ENCODE measurements at regions not wholly inside any gene's neighbourhood (a gene's known extent, or its start where the extent isn't known, plus 50 kb on each side); places are given as distances from the start of the nearest gene placed in this dataset.

DNA sequence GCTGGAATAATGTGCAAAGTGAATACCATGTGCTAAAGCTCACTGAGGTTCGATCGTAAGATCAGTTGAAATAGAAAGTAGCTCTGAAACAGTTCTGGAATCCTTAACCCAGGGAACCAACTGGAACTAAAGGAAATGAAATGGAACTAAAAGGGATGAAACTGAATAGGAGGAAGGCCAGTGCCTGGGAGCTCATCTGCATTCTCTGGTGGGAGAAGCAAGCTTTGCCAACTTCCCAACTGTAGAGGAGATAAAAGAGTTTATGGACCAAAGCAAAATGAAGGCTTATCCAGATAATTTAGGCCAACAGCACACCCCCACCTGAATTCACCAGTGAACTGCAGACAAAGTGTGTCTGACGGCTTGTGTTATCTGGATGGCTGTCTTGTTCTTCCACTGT, 188.6 kb upstream of the HABP2 start:
- DNase-seq (ENCODE audit: low read depth in 2 of 2) = no peak

DNA sequence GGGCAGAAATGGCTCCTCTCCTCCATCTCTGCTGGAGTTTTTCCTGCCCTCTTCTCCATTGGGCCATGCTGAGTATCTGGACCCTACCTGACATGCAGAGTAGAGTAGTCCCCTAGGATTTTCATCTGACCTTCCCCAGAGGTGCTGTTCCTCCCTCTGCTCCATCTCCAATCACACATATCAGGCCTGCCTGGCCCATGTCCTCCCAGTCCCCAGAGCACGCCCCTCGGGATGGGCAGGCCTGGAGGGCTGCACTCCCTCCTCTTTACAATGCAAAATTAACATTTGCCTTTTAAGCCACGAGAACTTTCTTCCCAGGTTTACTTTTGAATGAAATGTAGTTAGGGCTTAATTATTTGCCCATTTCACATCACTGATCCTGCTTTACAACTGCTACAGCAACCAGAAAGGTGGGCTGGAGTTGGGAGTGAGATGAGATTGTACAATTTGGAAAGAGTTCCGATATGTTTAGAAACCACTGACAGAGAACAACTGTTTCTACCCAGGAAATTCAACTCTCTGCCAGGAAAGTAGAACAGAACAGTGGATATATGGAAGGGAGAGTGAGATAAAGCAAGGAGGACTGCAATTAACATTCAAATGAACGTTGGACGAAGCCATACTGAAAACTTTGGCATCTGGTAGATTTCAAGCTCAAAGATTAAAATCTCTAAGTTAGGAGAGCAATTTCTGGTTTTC, 184.0 kb upstream of the HABP2 start:
- no peak for DNase-seq (ENCODE audit: low read depth in 2 of 2)

DNA sequence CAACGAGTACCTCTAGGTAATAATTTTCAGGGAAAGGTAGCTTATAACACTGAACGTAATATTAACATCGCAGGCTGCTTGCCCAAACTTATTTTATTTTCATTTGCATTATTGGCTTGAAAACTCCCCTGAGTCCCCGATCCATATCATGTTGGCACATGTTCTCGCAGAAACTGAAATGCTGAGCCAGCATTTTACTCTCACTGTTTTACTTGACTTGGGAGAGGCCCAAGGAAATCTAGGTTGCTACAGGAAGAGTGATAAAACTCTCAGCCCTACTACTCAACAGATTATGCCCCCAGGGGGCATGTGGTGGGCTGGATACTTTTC, 183.5 kb upstream of the HABP2 start:
- DNase-seq (ENCODE audit: low read depth in 2 of 2) = no peak

DNA sequence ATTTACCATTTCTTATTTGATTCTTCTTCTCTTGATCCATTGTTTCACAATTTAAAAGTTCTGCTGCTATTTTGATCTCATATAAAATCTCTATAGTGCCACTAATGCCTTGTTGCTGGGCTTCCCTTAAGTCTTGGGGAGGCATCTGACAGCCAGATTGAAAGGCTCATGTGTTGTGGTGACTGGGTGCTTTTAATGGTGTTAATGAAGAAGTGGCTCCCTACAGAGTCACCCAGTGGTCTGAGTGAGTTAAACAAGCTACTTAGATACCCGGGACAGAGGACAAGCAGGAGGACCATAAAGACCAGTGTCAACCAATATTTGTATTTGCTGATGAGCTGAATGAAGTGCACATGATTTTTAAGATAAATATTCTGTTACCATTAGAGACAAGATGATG, 176.4 kb upstream of the HABP2 start:
- DNase-seq (ENCODE audit: low read depth in 2 of 2) = no peak

DNA sequence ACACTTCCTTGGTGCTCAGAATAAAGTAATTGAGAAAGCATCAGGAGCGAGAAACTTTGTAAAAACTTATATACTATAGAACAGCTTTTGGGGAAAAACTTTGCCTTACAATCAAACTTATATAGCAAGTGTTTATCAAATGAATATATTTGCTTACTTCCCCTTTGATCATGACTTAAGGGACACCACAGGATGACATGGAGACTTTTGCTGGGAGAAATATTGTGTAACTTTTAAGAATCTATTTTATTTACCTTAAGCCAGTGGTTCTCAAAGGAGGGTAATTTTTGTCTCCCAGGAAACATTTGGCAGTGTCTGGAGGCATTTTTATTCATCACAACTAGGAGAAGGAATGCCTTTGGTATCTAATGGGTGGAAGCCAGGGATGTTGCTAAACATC, 173.8 kb upstream of the HABP2 start:
- DNase-seq (ENCODE audit: low read depth in 2 of 2) = no peak

DNA sequence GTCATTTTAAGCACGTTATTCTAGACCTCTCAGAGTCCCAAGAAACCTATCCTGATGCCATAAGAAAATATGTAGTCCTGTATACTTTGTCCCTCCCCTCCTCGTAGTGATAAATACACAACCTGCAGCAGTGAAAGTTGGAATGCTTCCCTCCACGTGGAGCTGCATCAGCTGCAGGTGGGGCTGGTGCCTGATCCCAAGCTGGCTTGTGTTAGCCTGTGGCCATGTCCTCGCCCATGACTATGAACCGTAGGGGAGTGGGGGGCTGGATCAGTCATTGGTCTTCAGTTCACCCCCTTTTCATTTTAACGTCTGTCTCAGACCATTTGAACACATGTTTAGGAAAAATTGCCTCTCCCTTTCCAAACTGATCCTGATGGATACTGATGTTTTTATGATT, 171.4 kb upstream of the HABP2 start:
- DNase-seq (ENCODE audit: low read depth in 2 of 2) = no peak

DNA sequence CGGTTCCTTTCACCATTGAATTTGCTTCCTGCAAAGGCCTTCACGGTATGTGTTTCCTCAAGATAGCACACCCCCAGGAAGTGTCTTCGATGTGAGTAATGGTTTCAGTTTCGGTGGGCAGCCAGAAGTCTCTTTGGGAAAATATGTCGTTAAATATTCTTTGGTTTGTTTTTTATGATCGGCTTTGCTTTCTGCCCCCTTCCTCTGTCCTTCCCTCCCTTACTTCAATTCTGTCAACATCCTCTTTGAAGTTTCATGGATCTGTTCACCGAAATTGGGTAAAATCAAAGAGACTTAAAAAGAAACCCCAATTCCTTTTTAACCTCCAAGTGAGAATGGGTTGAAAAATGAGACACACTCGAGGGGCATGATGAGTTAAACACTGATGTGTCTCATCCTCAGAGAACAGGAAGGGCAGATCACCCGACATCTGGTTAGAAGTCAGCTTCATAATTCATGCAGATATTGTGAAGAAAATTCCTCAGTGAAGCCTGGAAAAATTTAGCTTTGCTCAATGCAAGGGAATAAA, 170.8 kb upstream of the HABP2 start:
- peak in 1 of 2 donors; percentile 1 for DNase-seq (ENCODE audit: low read depth in 2 of 2)

DNA sequence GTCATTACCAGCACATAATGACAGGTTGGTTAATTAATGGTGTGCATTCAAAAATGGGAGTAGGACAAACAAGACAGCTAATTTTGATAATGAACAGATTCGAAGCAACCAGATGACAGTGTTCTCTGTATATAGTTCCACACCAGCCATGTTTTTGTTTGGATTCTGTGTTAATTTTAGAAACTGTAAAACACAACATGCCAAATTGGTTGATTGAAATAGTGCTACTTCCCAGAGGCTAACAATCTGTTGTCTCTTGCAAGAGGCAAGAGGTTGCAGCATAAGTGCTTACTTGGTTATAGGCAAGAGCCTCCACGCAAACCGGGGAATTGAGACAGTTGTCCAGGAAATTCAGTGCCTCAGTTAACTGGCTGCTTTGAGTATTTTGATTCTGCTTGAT, 170.2 kb upstream of the HABP2 start:
- DNase-seq (ENCODE audit: low read depth in 2 of 2) = no peak

DNA sequence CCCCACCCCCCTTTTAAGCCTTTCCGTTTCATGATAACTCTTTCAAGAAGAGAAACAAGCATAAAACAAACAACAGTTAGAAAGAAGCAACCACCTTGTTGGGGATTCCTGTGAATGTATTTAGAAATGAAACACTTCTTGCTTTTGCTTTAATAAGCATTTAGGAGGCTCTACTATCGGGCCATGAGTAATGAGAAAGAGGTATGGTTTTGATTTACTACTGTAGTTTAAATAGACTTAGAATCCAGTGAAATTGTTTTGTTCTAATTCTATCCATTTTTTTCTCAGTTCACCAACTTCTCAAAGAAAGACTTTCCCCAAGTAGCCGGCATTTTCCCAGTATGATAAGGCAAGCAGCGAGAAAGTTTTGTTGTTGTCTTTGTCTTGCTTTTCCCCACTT, 168.7 kb upstream of the HABP2 start:
- DNase-seq (ENCODE audit: low read depth in 2 of 2) = no peak

DNA sequence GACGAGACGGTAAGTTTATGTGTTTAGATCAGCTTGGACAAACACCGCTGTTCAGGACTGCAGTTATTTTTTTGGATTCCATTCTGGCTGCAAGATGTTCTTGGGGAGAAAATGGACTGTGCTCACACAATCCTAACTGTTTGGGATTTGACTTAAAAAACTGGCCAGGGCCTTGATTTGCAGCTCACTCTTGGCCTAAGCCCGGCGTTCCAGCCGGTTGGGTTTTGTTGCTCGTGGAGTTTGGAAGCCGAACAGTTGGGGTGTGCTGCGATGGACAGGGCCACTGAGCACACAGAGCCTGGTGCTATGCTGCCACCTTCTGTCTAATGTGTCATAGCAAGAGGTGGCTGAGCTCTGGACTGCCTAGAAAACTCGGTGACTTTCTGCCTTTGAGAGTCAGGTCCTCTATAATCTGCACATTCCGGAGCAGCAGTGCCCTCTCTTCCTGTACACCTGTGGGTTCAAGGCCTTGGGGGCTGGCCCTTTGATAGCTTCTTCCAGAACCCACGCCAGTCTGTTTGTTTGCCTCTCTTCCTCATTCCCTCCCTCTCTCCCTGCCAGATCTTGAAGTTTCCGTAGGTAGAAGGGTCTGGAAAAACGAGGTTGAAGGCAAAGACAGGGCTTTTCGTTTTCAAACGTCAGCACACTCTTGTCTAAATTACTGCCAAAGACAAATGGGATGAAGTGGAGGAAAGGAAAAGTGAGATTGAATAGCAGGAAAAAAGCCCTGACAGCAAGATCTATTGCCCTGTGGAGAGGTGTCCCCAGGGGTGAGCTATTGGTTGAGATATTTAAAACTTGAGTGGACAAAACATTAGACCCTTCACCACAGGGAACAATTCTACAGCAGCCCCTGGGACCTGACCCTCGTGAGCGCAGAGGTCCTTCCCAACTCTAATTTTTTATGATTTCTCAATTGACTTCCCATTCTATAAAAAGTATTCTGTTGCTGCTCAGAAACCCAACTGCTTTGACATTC, 167.5 kb upstream of the HABP2 start:
- peak; percentile 6 to 9 for DNase-seq (ENCODE audit: low read depth in 2 of 2)

DNA sequence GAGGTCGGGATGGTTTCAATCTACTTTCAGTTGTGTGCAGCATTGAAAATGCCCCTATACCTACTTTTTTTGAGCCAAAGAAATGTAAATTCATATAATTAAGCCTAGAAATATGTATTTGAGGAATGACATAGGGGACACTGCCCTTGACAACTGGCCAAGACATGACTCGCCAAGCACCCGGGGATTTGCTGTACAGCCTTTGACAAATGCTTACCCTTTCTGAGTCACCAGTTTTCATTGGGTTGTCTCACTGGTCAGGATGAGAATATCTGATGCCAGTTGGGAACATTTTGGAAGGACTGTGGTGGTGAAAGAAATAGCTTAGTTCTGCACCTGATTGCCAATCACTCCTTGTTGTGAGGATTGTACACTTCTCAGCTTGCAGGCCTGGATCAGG, 166.8 kb upstream of the HABP2 start:
- DNase-seq (ENCODE audit: low read depth in 2 of 2) = no peak

DNA sequence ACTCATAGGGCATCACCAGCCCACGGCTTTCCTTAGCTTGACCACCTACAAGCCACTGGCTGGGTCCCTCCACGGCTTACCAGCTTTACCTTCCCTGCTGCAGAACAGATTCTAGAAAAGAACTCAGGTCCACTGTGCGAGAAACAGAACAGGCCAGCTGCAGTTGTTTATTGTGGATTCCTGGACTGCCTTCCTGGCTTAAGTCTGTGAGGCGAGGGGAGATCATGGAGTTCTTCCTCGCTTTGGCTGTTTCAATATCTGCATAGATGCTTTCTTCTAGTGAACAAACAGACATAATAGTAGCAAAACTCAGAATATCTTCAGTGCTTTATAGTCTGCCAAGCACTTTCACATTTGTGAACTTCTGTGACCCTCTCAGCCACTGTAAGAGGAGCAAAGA, 162.9 kb upstream of the HABP2 start:
- no peak for DNase-seq (ENCODE audit: low read depth in 2 of 2)

DNA sequence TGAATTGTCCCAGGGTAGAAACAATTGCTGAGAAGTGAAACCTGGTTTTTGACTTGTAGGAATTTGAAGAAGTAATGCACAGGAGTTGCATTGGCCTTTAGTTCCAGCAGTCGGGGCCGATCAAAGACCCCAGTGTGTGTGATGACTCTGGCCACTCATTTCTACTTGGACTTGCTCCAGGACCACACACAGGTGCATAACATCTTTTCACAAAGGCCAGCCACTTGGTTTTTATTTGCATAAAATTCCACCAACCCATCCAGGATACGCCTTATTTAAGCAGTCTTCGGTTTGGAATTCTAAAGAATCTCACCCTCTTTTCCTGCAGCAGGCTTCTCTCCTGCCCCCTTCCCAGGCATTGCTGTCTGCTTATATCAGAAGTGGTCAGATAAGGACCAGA, 162.0 kb upstream of the HABP2 start:
- DNase-seq (ENCODE audit: low read depth in 2 of 2) = no peak

DNA sequence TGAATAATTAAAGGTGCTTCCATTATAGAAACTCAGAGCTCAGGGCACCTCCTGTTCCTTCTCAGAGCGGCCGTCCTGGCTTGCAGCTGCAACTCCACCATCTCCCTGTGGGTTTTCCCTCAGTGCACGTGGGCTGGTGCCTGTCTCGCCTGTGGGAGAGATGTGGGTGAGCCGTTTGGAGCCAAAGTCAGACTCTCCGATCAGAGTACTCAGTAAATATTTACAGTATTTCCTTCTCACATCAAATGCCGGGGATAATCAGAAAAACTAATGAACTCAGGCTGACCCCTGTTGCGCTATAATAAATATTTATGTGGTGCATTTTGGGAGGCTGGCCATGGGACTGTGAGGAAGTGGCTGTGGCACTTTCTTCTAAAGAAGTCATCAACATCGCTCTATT, 155.8 kb upstream of the HABP2 start:
- DNase-seq (ENCODE audit: low read depth in 2 of 2) = no peak

DNA sequence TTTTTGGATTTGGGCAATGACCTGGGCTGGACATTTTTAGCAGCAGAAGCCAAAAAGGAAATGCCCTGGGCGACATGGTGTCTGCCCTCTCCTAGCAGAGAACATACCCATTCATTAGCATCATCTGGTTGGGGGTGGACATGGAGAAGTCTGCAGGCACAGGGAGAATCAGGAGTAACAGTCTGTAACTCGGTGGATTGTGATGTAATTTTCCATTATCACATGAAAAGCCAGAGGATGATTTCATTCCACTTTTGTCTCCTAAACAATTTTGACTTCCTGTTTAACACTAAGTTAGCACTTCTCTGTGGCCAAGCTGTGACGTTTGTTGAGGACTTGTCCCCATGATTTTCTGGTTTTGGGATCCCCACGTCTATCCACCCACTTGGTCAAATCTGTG, 153.8 kb upstream of the HABP2 start:
- no peak for DNase-seq (ENCODE audit: low read depth in 2 of 2)

DNA sequence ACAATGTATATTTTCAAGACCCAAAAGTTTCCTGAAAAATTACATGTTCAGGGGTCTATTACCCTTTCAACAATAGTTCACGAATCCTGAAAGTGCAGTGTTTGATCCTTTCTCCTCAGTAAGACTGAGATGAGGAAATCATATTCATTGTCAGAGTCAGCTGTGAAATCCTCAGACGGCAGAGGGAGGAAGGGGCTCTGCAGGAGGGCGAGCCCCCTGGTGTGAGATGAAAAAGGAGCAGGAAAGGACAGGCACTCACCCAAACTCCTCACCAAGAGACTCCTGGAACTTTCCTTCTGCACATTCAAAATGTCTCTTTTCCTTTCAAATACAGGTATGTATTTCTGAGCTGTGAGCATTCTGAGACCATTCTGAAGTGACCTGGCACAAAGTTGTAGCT, 150.3 kb upstream of the HABP2 start:
- DNase-seq (ENCODE audit: low read depth in 2 of 2) = no peak

DNA sequence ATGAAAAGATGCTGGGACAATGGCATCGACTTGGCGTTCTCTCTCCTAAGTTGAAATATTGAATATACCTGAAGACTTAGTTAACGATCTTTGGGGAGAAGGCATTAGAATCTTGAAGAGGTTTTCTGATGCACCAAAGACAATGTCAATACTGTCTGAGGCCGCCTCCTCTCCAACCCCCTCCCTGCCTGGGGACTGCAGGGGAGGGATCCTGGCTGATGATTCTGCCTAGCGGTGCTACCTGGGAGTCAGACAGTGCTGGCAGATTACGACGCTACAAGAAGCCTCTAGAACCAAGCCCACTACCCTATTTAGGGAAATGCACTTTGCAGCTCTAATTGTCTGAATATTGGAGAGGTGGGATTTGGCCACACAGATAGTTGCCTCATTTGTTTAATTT, 145.6 kb upstream of the HABP2 start:
- no peak for DNase-seq (ENCODE audit: low read depth in 2 of 2)

DNA sequence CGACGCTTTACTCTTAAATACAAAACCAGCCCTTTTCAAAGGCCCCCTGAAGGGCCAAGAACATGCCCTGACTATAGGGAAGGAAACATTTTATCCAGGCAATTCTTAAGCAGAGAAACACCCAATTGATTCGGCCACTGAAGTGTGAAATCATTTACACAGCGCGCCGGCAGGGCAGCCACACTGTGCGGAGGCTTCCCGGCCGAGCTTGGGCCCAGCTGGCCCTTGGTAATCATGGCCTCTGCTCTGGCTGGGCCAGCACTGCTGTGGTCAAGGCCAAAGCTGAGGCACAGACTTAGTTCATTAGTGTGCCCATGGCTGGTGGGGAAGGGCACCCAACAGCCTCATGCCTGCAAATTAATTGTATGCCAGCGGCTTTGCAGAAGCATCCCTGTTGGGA, 143.7 kb upstream of the HABP2 start:
- no peak for DNase-seq (ENCODE audit: low read depth in 2 of 2)

DNA sequence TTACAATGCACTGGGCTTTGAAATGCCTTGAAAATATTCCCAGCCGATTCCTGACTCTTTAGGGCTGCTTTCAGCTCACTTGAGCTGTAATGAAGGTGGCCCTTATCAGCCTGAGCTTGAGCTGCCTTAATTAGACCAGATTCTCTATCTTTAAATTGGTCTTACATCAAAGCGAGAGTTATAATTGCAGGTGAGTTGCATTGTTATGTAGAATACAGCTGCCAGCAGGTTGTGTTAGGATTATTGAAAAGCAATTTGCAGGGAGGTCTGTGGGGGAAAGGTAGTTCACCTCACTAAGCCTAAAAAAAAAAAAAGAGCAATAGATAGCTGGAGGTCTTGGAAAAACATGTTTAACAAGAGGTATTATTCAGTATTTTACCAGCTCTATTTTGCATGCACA, 142.2 kb upstream of the HABP2 start:
- DNase-seq (ENCODE audit: low read depth in 2 of 2) = no peak

DNA sequence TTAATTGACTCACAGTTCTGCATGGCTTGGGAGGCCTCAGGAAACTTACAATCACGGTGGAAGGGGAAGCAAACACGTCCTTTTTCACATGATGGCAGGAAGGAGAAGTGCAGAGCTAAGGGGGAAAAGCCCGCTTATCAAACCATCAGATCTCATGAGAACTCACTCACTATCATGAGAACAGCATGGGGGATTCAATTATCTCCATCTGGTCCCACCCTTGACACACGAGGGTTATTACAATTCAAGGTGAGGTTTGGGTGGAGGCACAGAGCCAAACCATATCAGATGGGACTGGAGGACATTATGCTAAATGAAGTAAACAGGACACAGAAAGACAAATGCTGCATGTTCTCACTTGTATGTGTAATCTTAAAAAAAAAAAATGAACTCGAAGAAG, 141.4 kb upstream of the HABP2 start:
- no peak for DNase-seq (ENCODE audit: low read depth in 2 of 2)

DNA sequence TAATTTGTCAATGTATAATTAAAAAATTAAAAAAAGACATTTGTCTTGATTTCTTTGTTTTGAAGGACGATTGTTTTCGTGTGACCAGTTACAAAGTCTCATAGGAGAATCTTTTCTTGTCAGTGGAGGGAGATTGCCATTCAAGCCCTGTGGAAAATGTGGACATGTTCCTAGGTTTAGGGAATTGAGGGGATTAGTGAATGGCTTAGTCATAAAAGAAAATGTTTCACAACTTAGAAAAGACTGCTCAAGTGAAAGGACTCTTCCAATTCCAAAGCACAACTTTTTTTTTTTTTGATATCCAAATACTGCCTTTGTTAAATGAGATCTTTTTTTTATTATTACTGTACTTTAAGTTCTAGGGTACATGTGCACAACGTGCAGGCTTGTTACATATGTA, 140.7 kb upstream of the HABP2 start:
- no peak for DNase-seq (ENCODE audit: low read depth in 2 of 2)

DNA sequence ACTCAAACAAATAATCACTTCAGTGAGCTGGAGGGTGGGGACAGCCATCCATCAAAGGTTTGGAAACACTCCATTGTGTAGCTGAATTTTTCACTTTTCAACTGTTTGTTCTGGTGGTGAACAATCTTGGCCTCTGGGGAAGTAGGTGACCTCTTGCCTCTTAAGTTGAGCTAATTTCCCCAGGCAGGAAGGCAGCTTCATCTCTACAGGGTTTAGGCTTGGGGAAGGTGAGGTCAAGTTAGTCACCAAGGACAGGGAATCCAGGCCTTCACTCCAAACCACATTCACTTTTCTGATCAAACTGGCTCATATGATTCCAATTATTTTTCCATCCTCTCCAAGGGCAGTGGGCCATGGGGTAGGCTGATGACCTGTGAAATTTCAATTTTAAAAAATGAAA, 138.3 kb upstream of the HABP2 start:
- no peak for DNase-seq (ENCODE audit: low read depth in 2 of 2)

DNA sequence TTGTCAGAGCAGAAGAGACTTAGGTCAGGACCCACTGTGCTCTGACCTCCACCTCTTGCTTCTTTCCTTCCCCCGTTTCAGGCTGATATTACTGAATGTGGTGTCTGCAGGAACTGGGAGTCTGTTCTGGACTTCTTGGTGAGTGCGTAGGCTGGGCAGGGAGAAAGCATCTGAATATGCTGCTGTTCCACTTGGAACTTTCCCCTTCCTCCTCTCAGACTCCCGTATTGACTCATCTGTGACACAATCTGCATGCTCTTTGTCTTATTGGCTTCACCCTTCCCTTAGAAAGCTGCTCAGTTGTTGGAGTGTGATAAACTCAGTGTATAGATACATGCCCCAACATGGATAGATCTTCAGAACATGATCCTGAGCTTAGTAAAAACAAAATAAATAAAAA, 137.6 kb upstream of the HABP2 start:
- no peak for DNase-seq (ENCODE audit: low read depth in 2 of 2)

Data from activated CD8-positive, alpha-beta memory T cell treated with anti-CD3 and anti-CD28 coated beads for 4 hours (primary cell).